Loucy (cell line): ENCODE measurements at regions not wholly inside any gene's neighbourhood (a gene's known extent, or its start where the extent isn't known, plus 50 kb on each side); places are given as distances from the start of the nearest gene placed in this dataset.
"Not testable (repeated sequence)": the region's sequence is repeated elsewhere in the genome, so short reads cannot be mapped to it uniquely, and the experiment has no call there.

Source experiments
- EZH2phosphoT487 ChIP-seq: fragments of 200-600 bp; IDR thresholded peaks from 2 replicates; pipeline ENCODE4 v1.6.1; 2018; ENCODE audit warnings: antibody characterized with exemption, mild to moderate bottlenecking, moderate library complexity, borderline replicate concordance
- TF ChIP-seq, protein P1 (sequence below): fragments of 200-600 bp; sonication (generic); conservative IDR thresholded peaks from 2 replicates; pipeline ENCODE4 v1.5.1; 2014; ENCODE audit warnings: mild to moderate bottlenecking, antibody characterized with exemption, low read length

DNA sequence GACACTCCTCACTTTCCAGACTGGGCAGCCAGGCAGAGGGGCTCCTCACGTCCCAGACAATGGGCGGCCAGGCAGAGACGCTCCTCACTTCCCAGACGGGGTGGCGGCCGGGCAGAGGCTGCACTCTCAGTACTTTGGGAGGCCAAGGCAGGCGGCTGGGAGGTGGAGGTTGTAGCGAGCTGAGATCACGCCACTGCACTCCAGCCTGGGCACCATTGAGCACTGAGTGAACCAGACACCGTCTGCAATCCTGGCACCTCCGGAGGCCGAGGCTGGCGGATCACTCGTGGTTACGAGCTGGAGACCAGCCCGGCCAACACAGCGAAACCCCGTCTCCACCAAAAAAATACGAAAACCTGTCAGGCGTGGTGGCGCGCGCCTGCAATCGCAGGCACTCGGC, 134.1 kb upstream of the BOD1L1 start:
- TF ChIP-seq, protein P1, sequence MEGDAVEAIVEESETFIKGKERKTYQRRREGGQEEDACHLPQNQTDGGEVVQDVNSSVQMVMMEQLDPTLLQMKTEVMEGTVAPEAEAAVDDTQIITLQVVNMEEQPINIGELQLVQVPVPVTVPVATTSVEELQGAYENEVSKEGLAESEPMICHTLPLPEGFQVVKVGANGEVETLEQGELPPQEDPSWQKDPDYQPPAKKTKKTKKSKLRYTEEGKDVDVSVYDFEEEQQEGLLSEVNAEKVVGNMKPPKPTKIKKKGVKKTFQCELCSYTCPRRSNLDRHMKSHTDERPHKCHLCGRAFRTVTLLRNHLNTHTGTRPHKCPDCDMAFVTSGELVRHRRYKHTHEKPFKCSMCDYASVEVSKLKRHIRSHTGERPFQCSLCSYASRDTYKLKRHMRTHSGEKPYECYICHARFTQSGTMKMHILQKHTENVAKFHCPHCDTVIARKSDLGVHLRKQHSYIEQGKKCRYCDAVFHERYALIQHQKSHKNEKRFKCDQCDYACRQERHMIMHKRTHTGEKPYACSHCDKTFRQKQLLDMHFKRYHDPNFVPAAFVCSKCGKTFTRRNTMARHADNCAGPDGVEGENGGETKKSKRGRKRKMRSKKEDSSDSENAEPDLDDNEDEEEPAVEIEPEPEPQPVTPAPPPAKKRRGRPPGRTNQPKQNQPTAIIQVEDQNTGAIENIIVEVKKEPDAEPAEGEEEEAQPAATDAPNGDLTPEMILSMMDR = not testable (repeated sequence)
- not testable (repeated sequence) for TF ChIP-seq EZH2phosphoT487
